Heart left ventricle (tissue), 16 donors: ENCODE measurements at regions not wholly inside any gene's neighbourhood (a gene's known extent, or its start where the extent isn't known, plus 50 kb on each side); places are given as distances from the start of the nearest gene placed in this dataset.

Experiments used
- ATAC-seq, 4 donors: fragments of 200-7000 bp; cut with Tn5 transposase; one replicate each; pipeline ENCODE4 v1.9.1; 2020 to 2022; ENCODE audit warnings: moderate library complexity in 4 of 4, mild to moderate bottlenecking in 3 of 4, moderate number of reproducible peaks in 1 of 4
- DNase-seq, 5 donors: peaks; one replicate each; pipeline ENCODE4 v3.0.0-alpha.2; 2020
- H3K27ac ChIP-seq, 12 donors: fragments of 200-600 bp; sonication (generic) in 4 of 12; one replicate each; pipeline versions ENCODE4 v1.5.0 to v1.8.0; 2016 to 2022; ENCODE audit warnings: mild to moderate bottlenecking in 2 of 12
- H3K27me3 ChIP-seq, 9 donors: fragments of 200-600 bp; sonication (generic) in 2 of 9; one replicate each; pipeline versions ENCODE4 v1.5.1 to v1.8.0; 2016 to 2022; ENCODE audit warnings: mild to moderate bottlenecking in 3 of 9
- H3K36me3 ChIP-seq, 9 donors: fragments of 200-600 bp; sonication (generic) in 2 of 9; one replicate each; pipeline versions ENCODE4 v1.5.0 to v1.8.0; 2018 to 2022; ENCODE audit warnings: mild to moderate bottlenecking in 2 of 9
- H3K4me1 ChIP-seq, 12 donors: fragments of 200-600 bp; sonication (generic) in 4 of 12; one replicate each; pipeline versions ENCODE4 v1.5.0 to v1.8.0; 2016 to 2022; ENCODE audit warnings: mild to moderate bottlenecking in 3 of 12
- H3K4me3 ChIP-seq, 12 donors: fragments of 200-600 bp; sonication (generic) in 4 of 12; one replicate each; pipeline versions ENCODE4 v1.5.0 to v1.8.0; 2017 to 2022; ENCODE audit warnings: mild to moderate bottlenecking in 9 of 12, moderate library complexity in 4 of 12
- H3K9me3 ChIP-seq, 12 donors: fragments of 200-600 bp; sonication (generic) in 4 of 12; one replicate each; pipeline versions ENCODE4 v1.5.0 to v1.8.0; 2016 to 2022; ENCODE audit warnings: mild to moderate bottlenecking in 1 of 12
- POLR2A ChIP-seq, 2 donors: fragments of 450-650 bp; IDR thresholded peaks; one replicate each; pipeline ENCODE4 v1.6.1; 2017; ENCODE audit warnings: antibody characterized with exemption in 2 of 2, mild to moderate bottlenecking in 2 of 2, moderate library complexity in 2 of 2
- WGBS, 4 donors: extraction: QIAGEN DNeasy Blood & Tissue Kit in 2 of 4; methylation state at CpG; one replicate each; pipeline versions ENCODE4 v1.1.5 to v1.1.7; 2013 to 2018; 5-methylcytosine and 5-hydroxymethylcytosine counted together
- intact Hi-C, 10 donors: fragments of 100-400 bp; cut with DNase I; formaldehyde crosslinking; loops; one replicate each; pipeline versions ENCODE4 v1.11.1 to v1.14.2; 2022
- TF ChIP-seq, protein P1 (sequence below), 12 donors: fragments of 200-600 bp; sonication (generic) in 4 of 12; IDR thresholded peaks; one replicate each; pipeline versions ENCODE4 v1.5.0 to v1.8.0; 2018 to 2022; ENCODE audit warnings: antibody characterized with exemption in 12 of 12, mild to moderate bottlenecking in 5 of 12
- donor health status: ischemic (EF 13 %, LVEDD 7.1; RV severe dilation, severe dysfunction).
- donor health status: healthy with polysubstance abuse.
- donor health status: DM: no; HTN: yes; CAD: no.
- donor health status: DM: no; HTN: no; CAD: no.
- donor health status: ischemic (EF 25% LVEDD 6.9; RV normal size, moderate dysfunction).
- donor health status: ischemic (EF 25% LVEDD 5.7; RV mildly dilated, moderate dysfunction).
- donor health status: healthy.
- donor health status: DM: yes; HTN: yes; CAD: no.
- donor health status: ischemic (EF 35%, LVEDD 5.7; RV mildly dilated, moderate dysfunction).
- donor health status: nonischemic (EF 11% LVEDD 7.7; RV severe dilation, severe dysfunction).
- donor health status: DM: yes; HTN: yes; CAD: no.
- donor health status: PGD.
- donor health status: ischemic (EF 29% LVEDD 5.4; RV normal size, mild dysfunction).
- donor health status: nonischemic (EF 23%, LVEDD 6.1; RV moderate dilation, normal function).

DNA sequence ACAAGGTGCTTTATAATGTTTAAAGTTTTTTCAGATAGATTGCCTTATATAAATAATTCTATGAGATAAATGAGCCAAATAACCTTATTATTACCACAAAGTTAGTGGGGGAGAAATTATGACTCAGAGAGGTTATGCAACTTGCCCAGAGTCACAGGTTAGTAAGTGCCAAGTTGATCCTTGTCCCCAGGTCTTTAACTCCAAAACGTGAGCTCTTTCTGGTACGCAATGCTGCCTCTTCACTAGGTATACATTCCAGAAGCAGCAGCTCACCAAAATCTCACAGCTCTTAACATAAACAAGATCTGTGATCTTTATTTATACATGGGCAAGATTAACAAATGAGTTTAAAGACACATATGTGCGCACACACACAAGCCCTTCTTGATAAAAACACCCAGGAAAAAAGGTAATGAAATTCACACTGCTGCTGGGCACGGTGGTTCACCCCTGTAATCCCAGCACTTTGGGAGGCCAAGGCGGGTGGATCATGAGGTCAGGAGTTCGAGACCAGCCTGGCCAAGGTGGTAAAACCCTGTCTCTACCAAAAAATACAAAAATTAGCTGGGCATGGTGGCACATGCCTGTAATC lies 59.8 kb upstream of the NR2F2 start:
- H3K27ac ChIP-seq = no peak overlapping the region
- no peak overlapping the region for H3K4me3 ChIP-seq
- no peaks in the 10 kb centered on the region for H3K9me3 ChIP-seq
- no peaks in the 10 kb centered on the region for H3K27me3 ChIP-seq
- intact Hi-C loops = no loop called here
- H3K36me3 ChIP-seq = peaks cover 0 to 39% (median 0%) of the 10 kb centered on the region in 9 donors
- DNase-seq (no peak), ATAC-seq (no peak)
- WGBS, 4 donors = 83 to 92% (median 88%) methylated on average over 6 of the region's 6 CpGs
- TF ChIP-seq POLR2A (IDR thresholded peaks at IDR 0.05) = no peak
- TF ChIP-seq, protein P1, sequence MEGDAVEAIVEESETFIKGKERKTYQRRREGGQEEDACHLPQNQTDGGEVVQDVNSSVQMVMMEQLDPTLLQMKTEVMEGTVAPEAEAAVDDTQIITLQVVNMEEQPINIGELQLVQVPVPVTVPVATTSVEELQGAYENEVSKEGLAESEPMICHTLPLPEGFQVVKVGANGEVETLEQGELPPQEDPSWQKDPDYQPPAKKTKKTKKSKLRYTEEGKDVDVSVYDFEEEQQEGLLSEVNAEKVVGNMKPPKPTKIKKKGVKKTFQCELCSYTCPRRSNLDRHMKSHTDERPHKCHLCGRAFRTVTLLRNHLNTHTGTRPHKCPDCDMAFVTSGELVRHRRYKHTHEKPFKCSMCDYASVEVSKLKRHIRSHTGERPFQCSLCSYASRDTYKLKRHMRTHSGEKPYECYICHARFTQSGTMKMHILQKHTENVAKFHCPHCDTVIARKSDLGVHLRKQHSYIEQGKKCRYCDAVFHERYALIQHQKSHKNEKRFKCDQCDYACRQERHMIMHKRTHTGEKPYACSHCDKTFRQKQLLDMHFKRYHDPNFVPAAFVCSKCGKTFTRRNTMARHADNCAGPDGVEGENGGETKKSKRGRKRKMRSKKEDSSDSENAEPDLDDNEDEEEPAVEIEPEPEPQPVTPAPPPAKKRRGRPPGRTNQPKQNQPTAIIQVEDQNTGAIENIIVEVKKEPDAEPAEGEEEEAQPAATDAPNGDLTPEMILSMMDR (IDR thresholded peaks at IDR 0.05) = no peak
- H3K4me1 ChIP-seq = no peaks in the 10 kb centered on the region

DNA sequence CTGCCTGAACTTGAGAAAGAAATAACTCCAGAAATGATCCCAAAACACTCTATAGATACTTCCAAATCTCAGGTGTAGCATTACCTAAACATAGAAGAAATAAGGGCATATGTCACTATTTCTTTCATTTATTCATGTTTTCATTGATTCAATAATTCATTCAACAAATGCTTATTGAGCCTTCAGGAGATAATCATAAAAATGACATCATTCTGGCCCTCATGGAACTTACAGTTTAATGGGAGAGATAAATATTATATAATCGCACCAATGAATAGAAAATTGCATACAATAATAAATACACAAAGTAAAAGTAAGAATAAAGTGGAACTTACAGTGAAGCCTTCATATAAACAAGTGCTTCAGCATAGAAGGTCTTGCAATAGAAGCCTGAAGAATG lies 58.1 kb upstream of the NR2F2 start:
- TF ChIP-seq, protein P1 (IDR thresholded peaks at IDR 0.05) = no peak
- TF ChIP-seq POLR2A (IDR thresholded peaks at IDR 0.05) = no peak
- intact Hi-C loops = no loop called here
- Histone ChIP-seq H3K27me3 (no peaks in the 10 kb centered on the region), H3K36me3 (peaks cover 0 to 52% (median 0%) of the 10 kb centered on the region in 9 donors), H3K4me3 (no peak overlapping the region), H3K9me3 (no peaks in the 10 kb centered on the region), H3K4me1 (no peaks in the 10 kb centered on the region), H3K27ac (no peak overlapping the region)
- WGBS, 4 donors = 95 to 99% (median 98%) methylated on average over 1 of the region's 1 CpG
- no peak for DNase-seq
- no peak for ATAC-seq

DNA sequence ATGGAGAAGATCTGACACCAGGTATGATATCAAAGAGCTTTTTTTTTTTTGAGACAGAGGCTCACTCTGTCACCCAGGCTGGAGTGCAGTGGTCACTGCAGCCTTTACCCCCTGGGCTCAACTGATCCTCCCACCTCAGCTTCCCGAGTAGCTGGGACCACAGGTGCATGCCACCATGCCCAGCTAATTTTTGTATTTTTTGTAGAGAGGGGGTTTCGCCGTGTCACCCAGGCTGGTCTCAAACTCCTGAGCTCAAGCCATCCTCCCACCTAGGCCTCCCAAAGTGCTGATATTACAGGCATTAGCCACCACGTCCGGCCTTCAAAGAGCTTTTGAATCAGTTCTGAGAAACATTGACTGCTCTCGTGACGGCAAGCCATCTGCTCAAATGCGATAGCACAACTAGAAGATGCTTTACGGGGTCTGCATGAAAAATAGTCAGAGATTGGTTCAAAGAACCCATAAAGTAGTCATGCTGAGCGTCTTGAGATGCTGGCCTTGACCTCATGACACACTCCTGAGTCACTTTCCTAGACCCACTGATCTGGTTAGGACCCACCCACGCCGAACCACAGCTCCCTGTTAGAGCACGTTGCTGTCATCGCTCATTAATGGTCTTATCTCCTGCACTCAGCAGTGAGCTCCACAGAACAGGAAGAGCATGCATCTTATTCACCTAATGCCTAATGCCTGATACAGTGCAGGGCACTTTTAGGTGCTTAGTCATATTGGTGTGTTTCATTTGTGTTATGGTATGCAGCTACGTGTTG lies 57.0 kb upstream of the NR2F2 start:
- intact Hi-C loops = no loop called here
- Histone ChIP-seq H3K4me3 (no peak overlapping the region), H3K27me3 (no peaks in the 10 kb centered on the region), H3K36me3 (peaks cover 0 to 44% (median 0%) of the 10 kb centered on the region in 9 donors), H3K4me1 (no peaks in the 10 kb centered on the region), H3K27ac (no peak overlapping the region), H3K9me3 (no peaks in the 10 kb centered on the region)
- ATAC-seq = no peak
- TF ChIP-seq, protein P1 (IDR thresholded peaks at IDR 0.05) = no peak
- TF ChIP-seq POLR2A (IDR thresholded peaks at IDR 0.05) = no peak
- 73 to 81% (median 76%) methylated on average over 15 of the region's 15 CpGs for WGBS, 4 donors
- no peak for DNase-seq

DNA sequence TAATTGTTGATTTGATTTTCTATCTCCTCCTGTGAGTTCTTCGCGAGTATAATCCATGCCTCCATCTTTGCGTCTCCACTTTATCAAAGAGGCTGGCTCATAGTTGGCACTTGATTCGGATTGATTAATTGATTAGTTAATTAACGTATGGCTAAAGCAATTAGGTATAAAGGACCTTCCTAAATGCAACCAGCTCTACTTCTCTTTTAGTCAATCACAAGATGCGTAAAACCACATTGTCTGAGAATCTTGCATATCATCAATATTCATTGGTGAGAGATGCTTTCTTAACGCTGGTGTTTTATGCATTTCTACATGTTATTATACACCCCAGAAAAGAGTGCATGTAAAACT lies 56.4 kb upstream of the NR2F2 start:
- no peak overlapping the region for H3K27ac ChIP-seq
- no peaks in the 10 kb centered on the region for H3K27me3 ChIP-seq
- H3K36me3 ChIP-seq = peaks cover 0 to 45% (median 0%) of the 10 kb centered on the region in 9 donors
- TF ChIP-seq, protein P1 (IDR thresholded peaks at IDR 0.05) = no peak
- no peak overlapping the region for H3K4me3 ChIP-seq
- no peaks in the 10 kb centered on the region for H3K9me3 ChIP-seq
- ATAC-seq (no peak), DNase-seq (no peak)
- no peaks in the 10 kb centered on the region for H3K4me1 ChIP-seq
- intact Hi-C loops = no loop called here
- WGBS, 4 donors = 68 to 74% (median 72%) methylated on average over 7 of the region's 7 CpGs
